A549 (cell line): ENCODE measurements at regions not wholly inside any gene's neighbourhood (a gene's known extent, or its start where the extent isn't known, plus 50 kb on each side); places are given as distances from the start of the nearest gene placed in this dataset.

ENCODE experiments used
- CHD4 ChIP-seq: fragments of 200-600 bp; sonication (generic); IDR thresholded peaks from 2 replicates; pipeline ENCODE4 v1.6.1; 2016; ENCODE audit warnings: antibody characterized with exemption, mild to moderate bottlenecking, borderline replicate concordance
- MAZ ChIP-seq: fragments of 150-350 bp; IDR thresholded peaks from 2 replicates; pipeline ENCODE4 v1.6.1; 2014; ENCODE audit warnings: antibody characterized with exemption, low read depth, low read length, borderline replicate concordance
- NPAS2 ChIP-seq: fragments of 250-450 bp; sonication (Bioruptor Pico); IDR thresholded peaks from 2 replicates; pipeline ENCODE4 v1.8.0; 2022; ENCODE audit warnings: mild to moderate bottlenecking, moderate library complexity, borderline replicate concordance
- POLR2A ChIP-seq: IDR thresholded peaks from 2 replicates; pipeline ENCODE4 v1.6.1; 2012; ENCODE audit warnings: mild to moderate bottlenecking, low read length
- TF ChIP-seq, protein P1 (sequence below): fragments of >200 bp; sonication (Bioruptor Twin); formaldehyde crosslinking; IDR thresholded peaks from 3 replicates; pipeline ENCODE4 v1.5.1; 2016
- TF ChIP-seq, protein P2 (sequence below): fragments of >200 bp; sonication (Bioruptor Twin); formaldehyde crosslinking; IDR thresholded peaks from 3 replicates; pipeline ENCODE4 v1.6.1; 2016

DNA sequence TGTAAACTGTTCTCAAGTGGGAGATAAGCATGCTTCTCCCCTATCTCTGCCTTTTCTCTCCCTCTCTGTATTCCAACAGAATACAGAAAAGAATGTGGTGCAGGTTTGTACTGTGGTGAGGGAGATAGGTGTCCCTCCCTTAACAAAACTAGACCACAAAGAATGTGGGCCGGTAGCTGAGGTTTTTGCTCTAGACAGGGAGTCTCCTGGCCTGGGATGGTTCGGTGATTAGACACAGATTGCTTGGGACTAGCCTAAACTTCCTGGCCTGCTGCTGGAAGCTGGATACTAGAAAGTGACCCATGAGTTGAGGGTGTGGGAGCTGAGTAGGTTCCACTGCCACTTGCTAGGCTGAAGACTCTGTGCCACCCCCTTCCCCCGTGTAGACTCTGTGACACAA is 143.0 kb downstream of the CXXC4 start:
- TF ChIP-seq, protein P1, sequence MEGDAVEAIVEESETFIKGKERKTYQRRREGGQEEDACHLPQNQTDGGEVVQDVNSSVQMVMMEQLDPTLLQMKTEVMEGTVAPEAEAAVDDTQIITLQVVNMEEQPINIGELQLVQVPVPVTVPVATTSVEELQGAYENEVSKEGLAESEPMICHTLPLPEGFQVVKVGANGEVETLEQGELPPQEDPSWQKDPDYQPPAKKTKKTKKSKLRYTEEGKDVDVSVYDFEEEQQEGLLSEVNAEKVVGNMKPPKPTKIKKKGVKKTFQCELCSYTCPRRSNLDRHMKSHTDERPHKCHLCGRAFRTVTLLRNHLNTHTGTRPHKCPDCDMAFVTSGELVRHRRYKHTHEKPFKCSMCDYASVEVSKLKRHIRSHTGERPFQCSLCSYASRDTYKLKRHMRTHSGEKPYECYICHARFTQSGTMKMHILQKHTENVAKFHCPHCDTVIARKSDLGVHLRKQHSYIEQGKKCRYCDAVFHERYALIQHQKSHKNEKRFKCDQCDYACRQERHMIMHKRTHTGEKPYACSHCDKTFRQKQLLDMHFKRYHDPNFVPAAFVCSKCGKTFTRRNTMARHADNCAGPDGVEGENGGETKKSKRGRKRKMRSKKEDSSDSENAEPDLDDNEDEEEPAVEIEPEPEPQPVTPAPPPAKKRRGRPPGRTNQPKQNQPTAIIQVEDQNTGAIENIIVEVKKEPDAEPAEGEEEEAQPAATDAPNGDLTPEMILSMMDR: no peak
- TF ChIP-seq CHD4 (no peak), NPAS2 (CRISPR knock-in tag) (no peak), POLR2A (no peak), MAZ (no peak)
- TF ChIP-seq, protein P2, sequence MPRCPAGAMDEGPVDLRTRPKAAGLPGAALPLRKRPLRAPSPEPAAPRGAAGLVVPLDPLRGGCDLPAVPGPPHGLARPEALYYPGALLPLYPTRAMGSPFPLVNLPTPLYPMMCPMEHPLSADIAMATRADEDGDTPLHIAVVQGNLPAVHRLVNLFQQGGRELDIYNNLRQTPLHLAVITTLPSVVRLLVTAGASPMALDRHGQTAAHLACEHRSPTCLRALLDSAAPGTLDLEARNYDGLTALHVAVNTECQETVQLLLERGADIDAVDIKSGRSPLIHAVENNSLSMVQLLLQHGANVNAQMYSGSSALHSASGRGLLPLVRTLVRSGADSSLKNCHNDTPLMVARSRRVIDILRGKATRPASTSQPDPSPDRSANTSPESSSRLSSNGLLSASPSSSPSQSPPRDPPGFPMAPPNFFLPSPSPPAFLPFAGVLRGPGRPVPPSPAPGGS: no peak
